ENCODE measurements at regions not wholly inside any gene's neighbourhood (a gene's known extent, or its start where the extent isn't known, plus 50 kb on each side); places are given as distances from the start of the nearest gene placed in this dataset.
"Not testable (repeated sequence)": the region's sequence is repeated elsewhere in the genome, so short reads cannot be mapped to it uniquely, and the experiment has no call there.

DNA sequence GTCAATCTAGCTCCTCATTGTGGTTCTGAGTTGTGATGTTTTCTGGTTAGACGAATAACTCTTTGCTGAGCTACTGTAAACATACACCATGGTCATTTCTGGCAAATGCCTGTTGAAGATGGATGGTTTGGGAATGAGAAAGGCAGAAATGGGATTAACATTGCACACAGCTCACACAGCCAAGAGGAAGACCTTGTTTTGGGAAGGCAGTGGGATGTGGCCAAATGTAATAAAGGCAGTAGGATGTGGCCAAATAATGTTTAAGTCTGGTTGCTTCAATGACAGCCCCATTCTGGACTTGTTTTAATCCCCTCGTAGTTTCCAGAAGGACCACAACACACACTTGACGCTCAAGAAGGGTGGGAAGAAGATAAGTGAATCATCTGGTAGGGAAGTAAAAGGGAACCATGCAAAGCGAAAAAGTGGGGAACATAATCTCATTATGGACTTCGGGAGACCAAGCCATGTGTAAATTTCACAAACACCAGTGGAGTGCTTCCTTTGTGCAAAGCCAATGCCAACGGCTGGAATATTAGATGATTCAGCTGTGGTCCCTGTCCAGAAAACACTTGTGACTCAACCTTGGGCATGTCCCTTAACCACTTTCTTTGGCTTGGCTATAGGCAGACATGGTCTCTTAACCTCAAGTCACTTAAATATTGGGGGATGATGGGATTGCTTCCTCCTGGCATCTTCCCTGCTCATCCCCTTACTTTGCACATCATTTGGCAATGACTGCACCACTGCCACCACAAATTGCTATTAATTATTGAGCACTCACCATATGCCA is 284.4 kb upstream of the CRY1 start:
- DNase-seq: no peak

DNA sequence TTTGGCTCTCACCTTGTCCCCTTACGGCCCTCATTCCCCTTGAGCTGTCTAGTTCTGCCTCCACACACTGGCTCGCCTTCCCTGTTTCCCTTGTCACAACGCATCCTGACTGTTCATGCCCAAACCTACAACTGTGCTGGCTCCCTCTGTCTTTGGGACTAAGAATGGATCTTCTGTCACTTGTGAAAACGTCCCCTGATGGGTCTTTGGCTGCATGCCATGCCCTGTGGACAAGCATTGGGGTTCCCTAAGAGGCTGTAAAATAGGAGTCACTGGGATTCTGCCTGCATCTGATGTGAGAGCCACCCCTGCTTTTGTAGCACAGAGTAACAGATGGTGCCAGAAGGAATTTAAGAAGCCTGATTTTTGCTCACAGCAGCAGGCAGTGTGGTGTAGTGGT is 285.3 kb upstream of the CRY1 start:
- no peak for DNase-seq

DNA sequence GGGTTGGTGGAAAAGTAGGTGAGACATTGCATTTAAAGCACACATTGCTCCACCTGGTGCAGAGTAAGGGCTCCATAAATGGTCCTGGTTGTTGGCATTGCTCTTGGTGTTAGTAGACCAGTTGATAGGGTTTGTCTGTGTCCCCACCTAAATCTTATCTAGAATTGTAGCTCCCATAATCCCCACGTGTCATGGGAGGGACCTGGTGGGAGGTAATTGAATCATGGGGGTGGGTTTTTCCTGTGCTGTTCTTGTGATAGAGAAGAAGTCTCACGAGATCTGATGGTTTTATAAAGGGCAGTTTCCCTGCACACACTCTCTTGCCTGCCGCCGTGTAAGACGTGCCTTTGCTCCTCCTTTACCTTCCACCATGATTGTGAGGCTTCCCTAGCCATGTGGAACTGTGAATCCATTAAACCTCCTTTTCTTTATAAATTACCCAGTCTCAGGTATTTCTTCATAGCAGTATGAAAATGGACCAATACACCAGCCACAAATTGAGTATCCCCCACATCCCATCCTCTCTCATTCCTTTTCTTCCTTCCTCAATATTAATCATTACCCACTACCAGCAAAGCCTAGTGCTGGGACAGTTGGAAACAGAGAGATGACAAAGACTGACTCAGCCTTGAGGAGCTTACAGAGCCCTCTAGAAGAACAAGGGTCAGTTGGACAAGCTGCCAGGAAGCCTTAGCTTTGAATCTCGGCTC is 285.9 kb upstream of the CRY1 start:
- DNase-seq: not testable (repeated sequence)

DNA sequence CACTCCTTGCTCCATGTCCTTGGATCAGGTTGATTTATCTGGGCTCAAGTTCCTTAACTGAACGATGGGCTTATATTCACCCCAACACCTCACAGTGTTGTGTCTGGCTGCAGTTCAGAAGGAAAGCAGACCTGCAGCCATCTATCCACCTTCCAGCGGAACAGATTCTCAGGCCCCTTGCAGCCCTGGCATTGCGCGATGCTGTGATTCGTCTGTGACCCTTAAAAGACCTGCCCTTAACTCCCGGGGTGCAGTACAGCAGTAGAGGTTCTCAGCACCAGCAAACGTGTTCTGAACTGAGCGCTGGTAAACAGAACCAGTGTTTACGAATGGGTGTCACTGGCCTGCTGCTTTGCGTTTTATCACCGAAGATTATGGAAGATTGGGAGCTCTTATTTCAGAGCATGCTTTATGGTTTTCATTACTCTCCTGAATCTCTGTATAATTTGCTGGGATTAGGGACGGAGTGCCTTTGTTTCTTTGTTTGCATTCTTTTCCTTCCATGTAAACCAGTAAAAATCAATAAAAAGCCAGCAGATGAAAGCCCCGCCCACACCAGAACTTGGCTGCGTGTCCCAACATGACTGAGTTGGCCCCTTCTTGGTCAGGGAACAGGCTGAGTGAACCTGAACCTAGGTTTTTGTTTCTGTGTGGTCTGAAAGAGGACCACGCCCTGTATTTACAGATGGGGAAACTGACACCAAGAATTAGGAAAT is 286.7 kb upstream of the CRY1 start:
- no peak for DNase-seq

DNA sequence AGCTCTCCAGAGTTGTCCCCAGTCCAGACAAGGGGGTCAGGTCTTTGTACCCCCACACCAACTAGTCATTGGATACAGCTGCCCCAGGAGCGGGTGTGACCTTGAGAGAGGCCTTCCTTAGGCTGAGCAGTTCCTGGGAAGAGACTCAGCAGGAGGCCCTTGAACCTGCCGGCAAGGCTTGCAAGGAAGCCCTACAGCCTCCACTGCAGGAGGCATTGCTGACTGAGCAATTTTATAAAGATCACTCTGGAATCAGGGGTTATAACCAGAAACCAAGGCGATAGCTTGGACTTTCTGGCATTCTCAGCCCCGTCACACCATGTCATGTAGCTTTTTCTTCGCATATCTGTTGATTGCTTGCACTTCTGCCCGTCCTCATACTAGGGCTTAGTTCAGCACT is 291.3 kb upstream of the CRY1 start:
- DNase-seq: no peak

GRCh38 chr12:107385509-107385908 is 292.2 kb upstream of the CRY1 start:
- no peak for DNase-seq

DNA sequence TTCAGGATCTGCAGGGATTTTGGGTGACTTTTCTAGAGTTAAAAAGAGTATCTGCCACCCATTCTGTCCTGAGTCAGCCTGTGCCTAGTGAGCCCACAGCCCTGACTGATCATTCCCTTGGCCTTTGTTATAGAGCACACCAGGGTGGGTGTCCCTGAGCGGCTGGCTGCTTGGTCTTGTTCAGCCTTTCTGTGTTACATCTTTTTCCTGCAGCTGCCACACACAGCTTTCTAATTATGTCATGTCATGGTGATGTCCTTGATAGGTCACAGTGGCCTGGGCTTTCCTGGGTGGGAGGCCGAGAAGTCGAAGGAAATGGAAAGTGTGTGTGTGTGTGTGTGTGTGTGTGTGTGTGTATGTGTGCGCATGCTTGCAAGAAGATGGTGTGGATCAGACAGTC is 293.2 kb upstream of the CRY1 start:
- DNase-seq: no peak

DNA sequence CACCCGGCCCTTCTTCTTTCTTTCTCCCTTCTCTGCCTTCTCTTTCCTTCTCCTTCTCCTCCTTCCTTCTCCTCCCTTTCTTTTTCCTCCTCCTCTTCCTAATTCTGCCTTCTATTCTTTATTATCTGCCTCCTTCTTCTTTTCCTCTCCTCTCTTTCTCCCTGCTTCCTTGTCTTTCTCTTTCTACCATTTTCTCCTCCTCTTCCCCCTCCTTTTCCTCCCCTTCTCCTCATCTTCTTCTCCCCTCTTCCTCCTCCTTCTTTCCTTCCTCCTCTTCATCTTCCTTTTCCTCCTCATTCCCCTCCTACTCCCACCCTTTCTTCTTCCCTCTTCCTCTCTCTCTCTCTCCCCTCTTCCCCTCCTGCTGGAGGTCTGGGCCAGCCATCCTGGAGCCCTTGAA is 294.9 kb upstream of the CRY1 start:
- no peak for DNase-seq

DNA sequence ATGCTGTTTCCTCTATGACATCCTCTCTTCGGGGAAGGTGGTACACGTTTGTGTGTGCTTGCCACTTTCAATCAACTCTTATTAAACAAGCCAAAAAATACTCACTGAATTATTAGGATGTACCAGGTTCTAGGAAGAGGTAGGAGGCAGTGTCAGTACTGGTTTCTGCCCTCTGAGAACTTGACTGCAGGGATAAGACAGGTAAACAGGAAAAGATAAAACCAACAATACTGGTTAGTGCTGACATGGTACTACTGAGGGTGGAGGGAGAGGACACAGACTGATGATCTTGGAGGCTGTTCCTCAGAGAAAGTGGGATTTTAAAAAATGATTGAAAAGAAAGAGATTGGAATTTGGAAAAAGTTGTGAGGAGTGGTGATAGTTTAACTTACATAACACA is 295.2 kb upstream of the PWP1 start:
- no peak for DNase-seq

DNA sequence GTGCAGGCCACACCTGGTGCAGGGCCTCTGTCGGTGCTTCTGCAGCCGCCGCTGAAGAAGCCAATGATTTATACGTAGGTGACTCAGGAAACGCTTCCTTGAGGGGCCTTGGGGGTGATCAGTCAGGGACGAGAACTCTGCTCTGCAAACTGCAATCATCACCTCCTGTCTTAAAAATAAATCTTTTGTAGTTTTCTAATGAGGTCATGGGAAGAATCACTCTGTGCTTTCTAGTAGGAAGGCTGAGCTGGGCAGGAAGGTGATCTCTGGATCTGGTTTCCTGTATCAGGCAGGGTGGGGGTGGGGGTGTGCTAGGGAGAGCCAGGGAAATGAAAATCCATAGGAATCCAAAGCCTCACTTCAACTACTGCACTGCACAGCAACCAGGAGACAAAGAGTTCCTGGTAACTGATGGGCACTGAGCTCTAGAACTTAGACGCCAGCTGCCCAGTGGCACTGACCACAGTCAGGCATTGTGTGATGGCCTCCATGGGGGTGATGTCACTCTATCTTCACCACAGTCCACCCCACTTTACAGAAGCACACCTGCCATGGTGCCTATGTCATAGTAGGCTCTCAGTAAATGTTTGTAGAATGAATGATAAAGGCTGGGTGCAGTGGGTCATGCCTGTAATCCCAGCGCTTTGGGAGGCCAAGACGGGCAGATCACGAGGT is 292.4 kb upstream of the PWP1 start:
- no peak for DNase-seq

DNA sequence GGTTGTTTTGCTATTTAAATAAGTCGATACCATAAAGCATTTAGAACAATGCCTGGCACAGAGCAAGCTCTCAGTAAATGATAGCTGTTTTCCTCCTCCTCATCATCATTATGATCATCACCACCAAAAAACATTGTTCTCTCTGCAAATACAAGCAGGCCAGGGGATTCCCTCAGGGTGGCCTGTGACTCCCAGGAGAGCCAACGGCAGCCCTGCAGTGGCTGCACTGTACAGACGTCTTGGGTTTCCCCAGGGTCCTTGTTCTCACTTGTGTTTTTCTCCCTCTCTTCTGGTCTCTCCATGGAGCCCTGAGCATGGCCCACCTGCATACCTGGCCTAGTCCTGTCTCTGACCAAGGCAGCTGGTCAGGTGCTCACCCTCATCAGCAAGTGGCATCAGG is 290.9 kb upstream of the PWP1 start:
- no peak for DNase-seq

- no peak for DNase-seq
These were observed 289.8 kb upstream of the PWP1 start for GRCh38 chr12:107395817-107396216.

- no peak for DNase-seq
These were observed 288.6 kb upstream of the PWP1 start for GRCh38 chr12:107396991-107397390.

DNA sequence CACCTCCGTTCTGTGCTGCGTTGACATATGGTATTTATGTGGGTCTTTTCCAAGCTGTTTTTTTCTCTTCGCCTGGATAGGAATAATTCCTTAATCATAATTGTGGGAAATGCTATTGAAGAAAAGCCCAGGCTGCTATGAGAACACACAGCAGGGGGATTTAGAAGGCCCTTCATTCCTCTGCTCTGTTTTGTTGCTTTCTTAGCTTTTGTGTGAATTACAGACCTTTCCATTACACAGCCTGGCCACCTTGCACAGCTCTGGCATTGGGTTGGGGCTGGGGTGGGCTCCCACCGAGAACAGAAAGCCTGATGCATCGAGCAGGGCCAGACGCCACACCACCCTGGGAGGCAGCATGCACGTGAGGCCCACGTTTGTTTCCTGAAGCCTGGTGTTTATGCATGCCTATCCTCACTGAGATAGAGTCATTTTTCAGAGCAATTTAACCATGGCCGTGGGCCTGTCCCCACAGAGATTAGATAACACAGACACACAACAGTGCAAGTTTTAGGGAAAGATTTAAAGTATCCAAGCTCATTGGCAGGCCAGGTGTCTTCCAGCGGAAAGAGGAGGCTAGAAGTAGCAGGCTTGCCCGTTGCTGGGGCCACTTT is 287.6 kb upstream of the PWP1 start:
- DNase-seq: no peak

DNA sequence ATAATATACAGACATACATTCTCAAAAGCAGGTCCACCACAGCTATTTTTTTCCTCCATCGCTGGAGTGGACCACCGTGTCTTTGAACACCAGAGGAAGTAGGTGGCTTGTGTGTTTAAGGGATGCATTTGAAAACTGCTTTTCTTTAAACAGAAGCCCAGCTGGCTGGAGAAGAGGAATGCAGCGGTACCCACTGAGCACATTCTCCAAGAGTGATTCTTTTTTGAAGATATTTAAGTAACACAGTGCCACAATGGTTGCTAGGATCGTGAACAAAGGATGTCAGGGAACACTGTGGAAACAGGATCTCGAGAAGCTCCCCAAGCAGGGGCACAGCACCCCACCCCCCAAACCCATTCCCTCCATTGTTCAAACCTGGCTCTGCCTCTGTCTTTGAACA is 286.6 kb upstream of the PWP1 start:
- no peak for DNase-seq

GRCh38 chr12:107400686-107401447 is 284.7 kb upstream of the PWP1 start:
- no peak for DNase-seq

DNA sequence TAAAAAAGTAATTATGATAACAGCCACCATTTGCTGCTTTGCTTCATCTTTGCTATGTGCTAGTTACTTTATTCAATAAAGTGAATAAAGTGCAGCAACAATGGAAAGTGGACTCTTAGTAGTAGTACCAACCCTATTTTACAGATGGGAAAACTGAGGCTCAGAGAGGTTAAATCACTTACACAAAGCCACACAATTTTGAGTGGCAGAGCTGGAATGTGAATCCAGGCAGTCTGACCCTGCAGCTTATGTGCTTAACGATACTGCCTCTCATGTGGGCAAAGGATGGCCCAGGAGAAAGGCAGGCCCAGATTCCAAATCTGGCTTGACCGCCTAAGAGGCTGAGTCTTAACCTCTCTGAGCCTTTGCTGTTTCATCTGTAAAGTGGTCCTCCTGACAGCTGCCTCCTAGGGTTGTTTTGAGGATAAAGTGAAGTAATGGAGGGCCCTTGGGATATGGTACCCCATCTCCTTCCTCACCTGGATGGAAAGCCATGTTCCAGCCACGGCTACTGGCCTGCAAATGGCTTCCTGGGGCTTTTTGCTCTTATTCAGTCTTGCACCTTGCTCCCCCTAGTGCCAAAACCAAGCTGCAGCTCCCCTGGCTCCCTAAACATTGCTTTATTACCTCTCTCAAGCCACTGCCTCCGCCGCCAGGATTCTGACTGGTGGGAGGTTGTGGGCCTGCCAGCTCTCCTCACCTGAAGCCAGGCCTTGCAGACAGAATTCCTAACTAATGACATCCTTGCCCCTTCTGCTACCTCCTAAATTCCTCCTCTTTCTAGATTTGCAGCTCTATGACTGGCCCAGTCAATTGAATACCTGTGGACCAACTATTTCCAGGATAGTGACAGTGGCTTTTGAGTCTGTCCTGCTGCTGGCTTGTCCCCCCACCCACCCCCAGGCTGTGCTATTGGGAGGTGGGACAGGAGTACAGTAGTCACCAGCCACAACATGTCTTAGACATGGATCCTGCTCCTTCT is 283.3 kb upstream of the PWP1 start:
- DNase-seq: peak; percentile 47

GRCh38 chr12:107404981-107405380 is 280.6 kb upstream of the PWP1 start:
- no peak for DNase-seq

GRCh38 chr12:107405436-107405835 is 280.2 kb upstream of the PWP1 start:
- no peak for DNase-seq

DNA sequence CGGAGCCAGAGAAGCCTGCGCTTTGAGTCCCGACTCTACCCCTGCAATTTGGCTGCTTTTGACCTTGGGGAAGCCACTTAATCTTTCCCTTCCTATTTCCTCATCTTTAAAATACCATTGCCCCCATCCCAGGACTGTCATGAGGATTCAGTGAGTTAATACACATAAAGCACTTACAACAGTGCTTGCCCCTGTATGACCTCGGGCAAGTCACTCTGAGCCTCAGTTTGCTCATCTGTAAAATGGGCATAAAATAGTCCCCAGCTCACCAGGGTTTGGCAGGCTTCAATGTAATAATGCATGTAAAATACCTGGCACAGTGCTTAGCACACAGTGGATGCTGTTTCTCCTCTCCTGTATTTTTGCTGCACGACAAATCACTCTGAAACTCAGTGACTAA is 278.7 kb upstream of the PWP1 start:
- DNase-seq: no peak
